Right lobe of liver (tissue), 6 donors: ENCODE measurements at regions not wholly inside any gene's neighbourhood (a gene's known extent, or its start where the extent isn't known, plus 50 kb on each side); places are given as distances from the start of the nearest gene placed in this dataset.
A peak's percentile ranks its signal among the peaks of the same experiment; 100 is the strongest.

Experiments used
- ATAC-seq, 4 donors: fragments of 200-7000 bp; cut with Tn5 transposase; one replicate each; pipeline ENCODE4 v1.9.1; 2020; ENCODE audit warnings: mild to moderate bottlenecking in 4 of 4, moderate library complexity in 4 of 4
- DNase-seq, 3 donors: peaks; one replicate each; pipeline ENCODE4 v3.0.0-alpha.2; 2020
- H3K27ac ChIP-seq, 3 donors: fragments of 200-600 bp; one replicate each; pipeline ENCODE4 v1.8.0; 2022
- H3K27me3 ChIP-seq, 2 donors: fragments of 200-600 bp; one replicate each; pipeline ENCODE4 v1.8.0; 2022
- H3K36me3 ChIP-seq, 4 donors: fragments of 200-600 bp; sonication (generic) in 1 of 4; one replicate each; pipeline versions ENCODE4 v1.5.1 to v1.8.0; 2017 to 2022; ENCODE audit warnings: control low read depth in 1 of 4
- H3K4me1 ChIP-seq, 4 donors: fragments of 200-600 bp; sonication (generic) in 1 of 4; one replicate each; pipeline versions ENCODE4 v1.5.1 to v1.8.0; 2017 to 2022; ENCODE audit warnings: control low read depth in 1 of 4
- H3K4me3 ChIP-seq, 3 donors: fragments of 200-600 bp; one replicate each; pipeline ENCODE4 v1.8.0; 2022
- H3K9me3 ChIP-seq, 4 donors: fragments of 200-600 bp; sonication (generic) in 1 of 4; one replicate each; pipeline versions ENCODE4 v1.5.1 to v1.8.0; 2017 to 2022; ENCODE audit warnings: control low read depth in 1 of 4
- POLR2A ChIP-seq: fragments of 450-650 bp; IDR thresholded peaks from one replicate; pipeline ENCODE4 v1.6.1; 2017; ENCODE audit warnings: antibody characterized with exemption, mild to moderate bottlenecking
- WGBS: methylation state at CpG from one replicate; pipeline ENCODE4 v1.1.6; 2018; ENCODE audit warnings: low coverage, low lambda C conversion rate; ENCODE audit not compliant: insufficient coverage; ENCODE audit errors: missing lambda C conversion rate; 5-methylcytosine and 5-hydroxymethylcytosine counted together
- intact Hi-C, 2 donors: fragments of 100-400 bp; cut with DNase I; formaldehyde crosslinking; loops; one replicate each; pipeline versions ENCODE4 v1.11.2 to v1.14.1; 2022
- TF ChIP-seq, protein P1 (sequence below), 4 donors: fragments of 200-600 bp in 3 of 4; fragments of 450-650 bp in 1 of 4; IDR thresholded peaks; one replicate each; pipeline versions ENCODE4 v1.5.1 to v1.8.0; 2016 to 2022; ENCODE audit warnings: antibody characterized with exemption in 4 of 4, mild to moderate bottlenecking in 2 of 4
- donor health status: DM: no; HTN: yes; CAD: no.
- donor health status: DM: no; HTN: no; CAD: no.
- donor health status: DM: no; HTN: no; CAD: no.
- donor health status: DM: no; HTN: yes; CAD: no.
- donor health status: DM: no; HTN: yes; CAD: no.

DNA sequence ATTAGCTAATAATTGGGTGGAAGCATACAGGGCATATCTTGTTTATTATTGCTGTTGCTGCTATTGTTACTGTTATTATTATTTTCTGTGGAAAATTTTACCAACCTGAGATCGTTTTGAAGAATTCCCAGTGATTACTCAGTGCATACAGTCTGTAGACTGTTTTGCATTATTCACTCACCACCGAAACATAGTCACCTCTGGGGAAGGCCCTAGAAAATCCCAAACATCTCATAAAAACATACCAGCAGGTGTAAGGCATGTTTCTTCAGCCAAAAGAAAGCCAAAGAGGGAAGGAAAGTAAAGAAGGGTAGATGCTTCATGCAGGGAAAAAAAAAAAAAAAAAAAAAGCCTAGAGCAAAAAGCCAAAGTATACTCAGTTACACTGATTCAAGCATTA, 647.7 kb downstream of the BCL11A start:
- Histone ChIP-seq H3K4me3 (no peak overlapping the region), H3K27ac (no peak overlapping the region), H3K36me3 (no peaks in the 10 kb centered on the region), H3K27me3 (no peaks in the 10 kb centered on the region), H3K9me3 (no peaks in the 10 kb centered on the region), H3K4me1 (no peaks in the 10 kb centered on the region)
- DNase-seq (no peak), ATAC-seq (no peak)
- intact Hi-C loops: no loop called here
- TF ChIP-seq POLR2A: no peak
- TF ChIP-seq, protein P1, sequence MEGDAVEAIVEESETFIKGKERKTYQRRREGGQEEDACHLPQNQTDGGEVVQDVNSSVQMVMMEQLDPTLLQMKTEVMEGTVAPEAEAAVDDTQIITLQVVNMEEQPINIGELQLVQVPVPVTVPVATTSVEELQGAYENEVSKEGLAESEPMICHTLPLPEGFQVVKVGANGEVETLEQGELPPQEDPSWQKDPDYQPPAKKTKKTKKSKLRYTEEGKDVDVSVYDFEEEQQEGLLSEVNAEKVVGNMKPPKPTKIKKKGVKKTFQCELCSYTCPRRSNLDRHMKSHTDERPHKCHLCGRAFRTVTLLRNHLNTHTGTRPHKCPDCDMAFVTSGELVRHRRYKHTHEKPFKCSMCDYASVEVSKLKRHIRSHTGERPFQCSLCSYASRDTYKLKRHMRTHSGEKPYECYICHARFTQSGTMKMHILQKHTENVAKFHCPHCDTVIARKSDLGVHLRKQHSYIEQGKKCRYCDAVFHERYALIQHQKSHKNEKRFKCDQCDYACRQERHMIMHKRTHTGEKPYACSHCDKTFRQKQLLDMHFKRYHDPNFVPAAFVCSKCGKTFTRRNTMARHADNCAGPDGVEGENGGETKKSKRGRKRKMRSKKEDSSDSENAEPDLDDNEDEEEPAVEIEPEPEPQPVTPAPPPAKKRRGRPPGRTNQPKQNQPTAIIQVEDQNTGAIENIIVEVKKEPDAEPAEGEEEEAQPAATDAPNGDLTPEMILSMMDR (IDR thresholded peaks at IDR 0.05): no peak
- 85% methylated on average over 2 of the region's 2 CpGs for WGBS

DNA sequence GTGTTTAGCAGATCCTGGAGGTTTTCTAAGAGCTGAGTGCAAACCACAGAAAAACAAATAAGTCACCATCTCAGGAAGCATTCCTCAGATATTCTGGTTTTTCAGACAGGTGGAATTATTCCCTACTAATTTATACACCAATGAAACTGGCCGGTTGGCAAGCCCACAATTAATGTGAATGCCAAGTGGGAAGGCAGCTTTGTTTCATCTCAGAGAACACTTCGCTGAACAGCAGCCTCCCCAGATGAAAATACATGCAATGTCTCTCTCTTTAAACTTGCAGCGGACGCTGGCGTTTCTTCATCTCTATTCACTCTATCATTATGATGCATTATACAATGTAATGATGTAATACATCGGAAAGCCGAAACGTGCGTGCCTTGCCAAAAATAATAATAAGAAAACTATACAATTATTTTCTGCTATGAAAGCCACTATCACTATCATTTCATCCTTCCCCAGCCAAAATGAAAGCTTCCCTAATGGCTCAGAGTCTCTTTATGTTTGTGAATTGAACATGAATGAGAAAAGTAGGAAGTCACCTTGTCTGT, 649.4 kb downstream of the BCL11A start:
- ATAC-seq: no peak
- no peaks in the 10 kb centered on the region for H3K36me3 ChIP-seq
- intact Hi-C loops: no loop called here
- H3K27ac ChIP-seq: no peak overlapping the region
- H3K4me3 ChIP-seq: no peak overlapping the region
- TF ChIP-seq POLR2A: no peak
- TF ChIP-seq, protein P1 (IDR thresholded peaks at IDR 0.05): no peak
- WGBS: 82% methylated on average over 8 of the region's 9 CpGs
- no peak for DNase-seq
- H3K4me1 ChIP-seq: no peaks in the 10 kb centered on the region
- H3K27me3 ChIP-seq: no peaks in the 10 kb centered on the region
- no peaks in the 10 kb centered on the region for H3K9me3 ChIP-seq

DNA sequence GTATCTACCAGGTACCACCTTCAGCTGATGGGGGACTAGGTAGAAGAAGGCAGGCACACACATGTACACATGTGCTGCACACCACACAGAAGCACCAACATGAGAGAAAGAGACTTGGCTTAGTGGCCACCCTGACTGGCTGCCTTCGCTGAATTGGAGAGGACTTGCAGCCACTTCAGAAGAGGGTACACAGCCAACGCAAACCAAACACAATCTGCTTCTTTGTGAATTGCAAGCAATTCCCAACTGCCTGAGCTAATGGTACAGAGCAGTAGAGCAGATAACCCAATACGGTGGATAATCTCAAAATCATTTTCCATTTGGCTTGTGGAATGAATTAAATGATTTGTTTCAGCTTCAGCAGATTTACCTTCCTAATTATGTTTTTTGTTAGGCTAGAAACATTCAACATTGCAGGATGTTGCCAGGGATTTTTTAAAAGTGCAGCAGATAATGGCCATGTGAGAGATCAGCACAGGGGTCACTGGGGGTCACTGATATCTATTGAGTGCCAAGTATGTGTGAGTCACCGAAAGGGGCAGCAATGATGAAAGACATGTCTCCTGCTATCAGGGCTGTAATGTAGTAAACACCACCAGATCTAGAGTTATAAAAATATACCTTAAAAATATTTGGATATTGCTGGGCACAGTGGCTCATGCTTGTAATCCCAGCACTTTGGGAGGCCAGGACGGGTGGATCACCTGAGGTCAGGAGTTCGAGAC, 652.6 kb downstream of the BCL11A start:
- WGBS: 59% methylated on average over 5 of the region's 6 CpGs
- H3K9me3 ChIP-seq: no peaks in the 10 kb centered on the region
- intact Hi-C loops: no loop called here
- no peaks in the 10 kb centered on the region for H3K27me3 ChIP-seq
- no peaks in the 10 kb centered on the region for H3K4me1 ChIP-seq
- TF ChIP-seq, protein P1 (IDR thresholded peaks at IDR 0.05): no peak
- no peak for TF ChIP-seq POLR2A
- no peak overlapping the region for H3K27ac ChIP-seq
- DNase-seq: no peak
- peak in 1 of 4 donors; percentile 67 for ATAC-seq
- no peaks in the 10 kb centered on the region for H3K36me3 ChIP-seq
- H3K4me3 ChIP-seq: no peak overlapping the region

DNA sequence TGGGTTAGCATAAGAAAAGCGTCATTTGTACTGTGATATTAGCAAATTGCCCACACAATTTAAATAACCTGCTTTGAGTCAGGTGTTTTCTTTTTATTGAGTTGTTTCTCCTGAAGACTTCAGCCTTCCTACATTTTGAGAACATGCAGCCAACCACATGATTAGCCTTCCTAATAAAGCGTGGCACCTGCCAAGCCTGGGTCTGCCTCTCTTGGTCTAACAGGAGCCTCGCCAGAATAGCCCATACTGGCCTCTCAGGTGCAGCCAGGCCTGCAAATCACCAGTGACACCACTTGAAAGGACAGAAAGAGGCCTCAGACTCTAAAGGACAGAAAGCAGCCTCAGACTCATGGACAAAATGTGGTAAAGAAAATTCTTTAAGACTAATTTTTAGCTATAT, 653.8 kb downstream of the BCL11A start:
- Histone ChIP-seq H3K36me3 (no peaks in the 10 kb centered on the region), H3K9me3 (no peaks in the 10 kb centered on the region), H3K27ac (no peak overlapping the region), H3K4me1 (no peaks in the 10 kb centered on the region), H3K4me3 (no peak overlapping the region), H3K27me3 (no peaks in the 10 kb centered on the region)
- intact Hi-C loops: no loop called here
- ATAC-seq (no peak), DNase-seq (no peak)
- no peak for TF ChIP-seq POLR2A
- TF ChIP-seq, protein P1 (IDR thresholded peaks at IDR 0.05): no peak
- 73% methylated on average over 3 of the region's 3 CpGs for WGBS
